T-cell (primary cell): ENCODE measurements at regions not wholly inside any gene's neighbourhood (a gene's known extent, or its start where the extent isn't known, plus 50 kb on each side); places are given as distances from the start of the nearest gene placed in this dataset.

ENCODE experiments used
- ATAC-seq, 4 experiments: fragments of 200-7000 bp in 3 of 4; fragments of 150-1000 bp in 1 of 4; cut with Tn5 transposase; replicated peaks in 1 of 4; 1 replicate in 3 of 4; 2 replicates in 1 of 4; pipeline ENCODE4 v1.10.0; 2021; ENCODE audit warnings: moderate library complexity in 3 of 4, mild to moderate bottlenecking in 2 of 4, moderate number of reproducible peaks in 1 of 4
- CTCF ChIA-PET, 2 donors: fragments of 300-600 bp; sonication (Branson Sonifier 250); formaldehyde crosslinking; loops; one replicate each; lab custom pipeline; 2022; ENCODE audit warnings: antibody characterized with exemption in 2 of 2; lab: Charles Lee
- POLR2A ChIA-PET, 2 donors: fragments of 300-600 bp; sonication (Branson Sonifier 250); formaldehyde crosslinking; loops; one replicate each; lab custom pipeline; 2022; ENCODE audit warnings: antibody characterized with exemption in 2 of 2; lab: Charles Lee
- DNase-seq, 35 experiments: peaks; one replicate each; pipeline versions ENCODE4 v3.0.0 to v3.0.0-alpha.2; 2013 to 2023
- H3K27ac ChIP-seq: one replicate; pipeline ENCODE4 v1.5.1; 2013; ENCODE audit warnings: low read length
- H3K27me3 ChIP-seq, 2 experiments: replicated peaks in 1 of 2; 1 replicate in 1 of 2; 2 replicates in 1 of 2; pipeline versions ENCODE4 v1.6.1 to v1.7.0; 2013; ENCODE audit warnings: low read length in 1 of 2, mixed read lengths in 1 of 2; ENCODE audit not compliant: control insufficient read depth in 2 of 2, insufficient read depth in 2 of 2; ENCODE audit errors: extremely low read depth in 1 of 2
- H3K36me3 ChIP-seq, 2 donors: 1 replicate in 1 of 2; 2 replicates in 1 of 2; pipeline versions ENCODE4 v1.6.1 to v1.7.0; 2013; ENCODE audit warnings: low read length in 1 of 2; ENCODE audit not compliant: control insufficient read depth in 2 of 2, insufficient read depth in 1 of 2; ENCODE audit errors: extremely low read depth in 1 of 2
- H3K4me1 ChIP-seq, 2 experiments: 1 replicate in 1 of 2; 2 replicates in 1 of 2; pipeline versions ENCODE4 v1.6.1 to v1.7.0; 2013; ENCODE audit warnings: low read length in 2 of 2, mixed read lengths in 1 of 2; ENCODE audit not compliant: insufficient read depth in 2 of 2, control insufficient read depth in 1 of 2; ENCODE audit errors: extremely low read depth in 1 of 2
- H3K4me3 ChIP-seq, 2 donors: 1 replicate in 1 of 2; 2 replicates in 1 of 2; pipeline versions ENCODE4 v1.5.1 to v1.7.0; 2013; ENCODE audit warnings: mild to moderate bottlenecking in 2 of 2, low read length in 1 of 2, moderate library complexity in 1 of 2; ENCODE audit not compliant: control insufficient read depth in 1 of 2; ENCODE audit errors: extremely low read depth in 1 of 2
- H3K9me3 ChIP-seq: 2 replicates; pipeline ENCODE4 v1.7.0; 2013
- H3K27ac Mint-ChIP-seq, 2 donors: one replicate each; pipeline ENCODE4 v1.8.0; 2020 to 2021; ENCODE audit warnings: mild to moderate bottlenecking in 2 of 2, mixed read lengths in 2 of 2
- H3K27me3 Mint-ChIP-seq, 2 donors: one replicate each; pipeline ENCODE4 v1.8.0; 2021 to 2022; ENCODE audit warnings: mixed read lengths in 2 of 2
- H3K36me3 Mint-ChIP-seq: one replicate; pipeline ENCODE4 v1.8.0; 2021; ENCODE audit warnings: mixed read lengths
- H3K4me1 Mint-ChIP-seq, 3 donors: one replicate each; pipeline ENCODE4 v1.8.0; 2020 to 2022; ENCODE audit warnings: mixed read lengths in 3 of 3, mild to moderate bottlenecking in 1 of 3
- H3K4me3 Mint-ChIP-seq, 3 donors: one replicate each; pipeline ENCODE4 v1.8.0; 2020 to 2022; ENCODE audit warnings: mild to moderate bottlenecking in 3 of 3, mixed read lengths in 3 of 3, moderate library complexity in 3 of 3
- H3K9me3 Mint-ChIP-seq, 3 donors: one replicate each; pipeline ENCODE4 v1.8.0; 2020 to 2022; ENCODE audit warnings: mixed read lengths in 3 of 3
- WGBS: methylation state at CpG from one replicate; pipeline ENCODE4 v1.1.5; 2013; ENCODE audit warnings: missing lambda C conversion rate; ENCODE audit not compliant: insufficient coverage; 5-methylcytosine and 5-hydroxymethylcytosine counted together

- Mint-ChIP-seq H3K9me3 (peaks cover 0 to 9% (median 6%) of the 10 kb centered on the region in 3 donors), H3K27me3 (no peaks in the 10 kb centered on the region), H3K4me3 (no peak overlapping the region), H3K36me3 (no peaks in the 10 kb centered on the region), H3K4me1 (no peaks in the 10 kb centered on the region), H3K27ac (no peak overlapping the region)
- ATAC-seq (no peak), DNase-seq (no peak)
- WGBS = 46% methylated on average over 2 of the region's 4 CpGs
- H3K27ac ChIP-seq = no peak overlapping the region
- no peaks in the 10 kb centered on the region for H3K9me3 ChIP-seq
- no peaks in the 10 kb centered on the region for H3K4me1 ChIP-seq
- no peak overlapping the region for H3K4me3 ChIP-seq
- CTCF ChIA-PET = no interaction called here
- H3K36me3 ChIP-seq = no peaks in the 10 kb centered on the region
- POLR2A ChIA-PET = no interaction called here
- H3K27me3 ChIP-seq = no peaks in the 10 kb centered on the region
Measured at GRCh38 chr10:83167081-83167480, 972.2 kb upstream of the GHITM start.

GRCh38 chr10:83176901-83177300, 962.4 kb upstream of the GHITM start:
- Histone ChIP-seq H3K36me3 (no peaks in the 10 kb centered on the region), H3K9me3 (no peaks in the 10 kb centered on the region), H3K27me3 (no peaks in the 10 kb centered on the region), H3K27ac (no peak overlapping the region), H3K4me3 (no peak overlapping the region), H3K4me1 (no peaks in the 10 kb centered on the region)
- ATAC-seq (no peak), DNase-seq (no peak)
- CTCF ChIA-PET = interaction anchor here in 1 of 2 donors (0.6 kb wide), 1 partner anchor 205 kb away, joined by 6 read pairs; no protein-coding TSS in a partner anchor
- Mint-ChIP-seq H3K4me1 (no peaks in the 10 kb centered on the region), H3K36me3 (no peaks in the 10 kb centered on the region), H3K27ac (no peak overlapping the region), H3K4me3 (no peak overlapping the region), H3K9me3 (peaks cover 7 to 21% (median 20%) of the 10 kb centered on the region in 3 donors), H3K27me3 (no peaks in the 10 kb centered on the region)
- POLR2A ChIA-PET = no interaction called here
- 71% methylated on average over 1 of the region's 2 CpGs for WGBS

GRCh38 chr10:83178526-83178925, 960.8 kb upstream of the GHITM start:
- Histone ChIP-seq H3K4me1 (no peaks in the 10 kb centered on the region), H3K36me3 (no peaks in the 10 kb centered on the region), H3K9me3 (no peaks in the 10 kb centered on the region), H3K4me3 (no peak overlapping the region), H3K27ac (no peak overlapping the region), H3K27me3 (no peaks in the 10 kb centered on the region)
- DNase-seq (no peak), ATAC-seq (no peak)
- Mint-ChIP-seq H3K4me1 (no peaks in the 10 kb centered on the region), H3K27me3 (no peaks in the 10 kb centered on the region), H3K27ac (no peak overlapping the region), H3K36me3 (no peaks in the 10 kb centered on the region), H3K9me3 (peaks cover 7 to 20% (median 17%) of the 10 kb centered on the region in 3 donors), H3K4me3 (no peak overlapping the region)
- ChIA-PET POLR2A (no interaction called here), CTCF (no interaction called here)

- 100% methylated on average over 2 of the region's 4 CpGs for whole genome bisulfite sequencing
- ATAC-seq = no peak
- H3K4me3 ChIP-seq = no peak overlapping the region
- H3K36me3 ChIP-seq = no peaks in the 10 kb centered on the region
- no peak for DNase-seq
- no peaks in the 10 kb centered on the region for H3K27me3 ChIP-seq
- Mint-ChIP-seq H3K4me3 (no peak overlapping the region), H3K36me3 (no peaks in the 10 kb centered on the region), H3K27ac (no peak overlapping the region), H3K4me1 (no peaks in the 10 kb centered on the region), H3K27me3 (no peaks in the 10 kb centered on the region), H3K9me3 (peaks cover 7 to 20% (median 14%) of the 10 kb centered on the region in 3 donors)
- ChIA-PET CTCF (no interaction called here), POLR2A (no interaction called here)
- H3K9me3 ChIP-seq = no peaks in the 10 kb centered on the region
- H3K27ac ChIP-seq = no peak overlapping the region
- no peaks in the 10 kb centered on the region for H3K4me1 ChIP-seq
Measured at GRCh38 chr10:83179371-83179770, 959.9 kb upstream of the GHITM start.

- peaks cover 7 to 20% (median 9%) of the 10 kb centered on the region in 3 donors for H3K9me3 Mint-ChIP-seq
- CTCF ChIA-PET = no interaction called here
- no peaks in the 10 kb centered on the region for H3K4me1 ChIP-seq
- no peaks in the 10 kb centered on the region for H3K27me3 ChIP-seq
- no peaks in the 10 kb centered on the region for H3K36me3 Mint-ChIP-seq
- H3K4me3 ChIP-seq = no peak overlapping the region
- no peak overlapping the region for H3K27ac ChIP-seq
- POLR2A ChIA-PET = no interaction called here
- no peak for ATAC-seq
- no peaks in the 10 kb centered on the region for H3K9me3 ChIP-seq
- WGBS = no CpG with 5 or more reads among the region's 2 CpGs
- no peaks in the 10 kb centered on the region for H3K4me1 Mint-ChIP-seq
- H3K36me3 ChIP-seq = no peaks in the 10 kb centered on the region
- DNase-seq = no peak
- H3K27me3 Mint-ChIP-seq = no peaks in the 10 kb centered on the region
- H3K27ac Mint-ChIP-seq = no peak overlapping the region
- H3K4me3 Mint-ChIP-seq = no peak overlapping the region
Measured at GRCh38 chr10:83182076-83182475, 957.2 kb upstream of the GHITM start.

GRCh38 chr10:83184641-83185040, 954.7 kb upstream of the GHITM start:
- Histone ChIP-seq H3K36me3 (no peaks in the 10 kb centered on the region), H3K27me3 (no peaks in the 10 kb centered on the region), H3K9me3 (no peaks in the 10 kb centered on the region), H3K4me1 (no peaks in the 10 kb centered on the region), H3K4me3 (no peak overlapping the region), H3K27ac (no peak overlapping the region)
- no peak overlapping the region for H3K27ac Mint-ChIP-seq
- peaks cover 0 to 10% (median 0%) of the 10 kb centered on the region in 3 donors for H3K9me3 Mint-ChIP-seq
- no peaks in the 10 kb centered on the region for H3K36me3 Mint-ChIP-seq
- ChIA-PET CTCF (no interaction called here), POLR2A (no interaction called here)
- H3K4me3 Mint-ChIP-seq = no peak overlapping the region
- ATAC-seq = no peak
- H3K4me1 Mint-ChIP-seq = no peaks in the 10 kb centered on the region
- no peaks in the 10 kb centered on the region for H3K27me3 Mint-ChIP-seq
- 81% methylated on average over 3 of the region's 6 CpGs for WGBS
- DNase-seq = no peak

- POLR2A ChIA-PET = no interaction called here
- Mint-ChIP-seq H3K27me3 (no peaks in the 10 kb centered on the region), H3K36me3 (no peaks in the 10 kb centered on the region), H3K27ac (no peak overlapping the region), H3K4me1 (no peaks in the 10 kb centered on the region), H3K4me3 (no peak overlapping the region), H3K9me3 (peaks cover 0 to 7% (median 5%) of the 10 kb centered on the region in 3 donors)
- DNase-seq (no peak), ATAC-seq (no peak)
- Histone ChIP-seq H3K4me3 (no peak overlapping the region), H3K4me1 (no peaks in the 10 kb centered on the region), H3K27ac (no peak overlapping the region), H3K27me3 (no peaks in the 10 kb centered on the region), H3K9me3 (no peaks in the 10 kb centered on the region), H3K36me3 (no peaks in the 10 kb centered on the region)
- 86% methylated on average over 1 of the region's 4 CpGs for WGBS
- CTCF ChIA-PET = no interaction called here
Measured at GRCh38 chr10:83190614-83191013, 948.7 kb upstream of the GHITM start.
